H9 (cell line): ENCODE measurements at regions not wholly inside any gene's neighbourhood (a gene's known extent, or its start where the extent isn't known, plus 50 kb on each side); places are given as distances from the start of the nearest gene placed in this dataset.

Experiments
- DNase-seq: peaks from one replicate; pipeline ENCODE4 v3.0.0-alpha.2; 2017
- H2AFZ ChIP-seq: one replicate; pipeline ENCODE4 v1.6.1; 2013; ENCODE audit warnings: mild to moderate bottlenecking, low read length, control low read depth, moderate library complexity
- H2AK5ac ChIP-seq: 2 replicates; pipeline ENCODE4 v1.6.1; 2013; ENCODE audit warnings: low read length, control low read depth, mixed read lengths; ENCODE audit not compliant: insufficient read length
- H2BK120ac ChIP-seq: one replicate; pipeline ENCODE4 v1.6.1; 2013; ENCODE audit warnings: low read depth, mild to moderate bottlenecking, low read length, control low read depth, inconsistent platforms; ENCODE audit not compliant: poor library complexity, severe bottlenecking
- H2BK12ac ChIP-seq: 2 replicates; pipeline ENCODE4 v1.6.1; 2013; ENCODE audit warnings: low read length, control low read depth, mixed read lengths, low read depth; ENCODE audit not compliant: insufficient read length
- H2BK15ac ChIP-seq: 2 replicates; pipeline ENCODE4 v1.6.1; 2013; ENCODE audit warnings: low read depth, low read length, control low read depth
- H2BK20ac ChIP-seq: one replicate; pipeline ENCODE4 v1.6.1; 2013; ENCODE audit warnings: low read depth, mild to moderate bottlenecking, low read length, control low read depth, inconsistent platforms; ENCODE audit not compliant: poor library complexity, severe bottlenecking
- H2BK5ac ChIP-seq: 2 replicates; pipeline ENCODE4 v1.6.1; 2013; ENCODE audit warnings: low read length, control low read depth, mixed read lengths; ENCODE audit not compliant: insufficient read length
- H3K14ac ChIP-seq: 2 replicates; pipeline ENCODE4 v1.6.1; 2013; ENCODE audit warnings: low read length, control low read depth; ENCODE audit not compliant: insufficient read depth
- H3K18ac ChIP-seq: 2 replicates; pipeline ENCODE4 v1.6.1; 2013; ENCODE audit warnings: low read depth, mild to moderate bottlenecking, mixed read lengths, low read length, control low read depth; ENCODE audit not compliant: insufficient read length
- H3K23ac ChIP-seq: 2 replicates; pipeline ENCODE4 v1.6.1; 2013; ENCODE audit warnings: low read length, control low read depth, mixed read lengths, low read depth; ENCODE audit not compliant: insufficient read length
- H3K23me2 ChIP-seq: 2 replicates; pipeline ENCODE4 v1.6.1; 2013; ENCODE audit warnings: low read depth, mild to moderate bottlenecking, mixed read lengths, low read length, control low read depth; ENCODE audit not compliant: insufficient read length, poor library complexity, severe bottlenecking
- H3K27ac ChIP-seq: 2 replicates; pipeline ENCODE4 v1.5.1; 2013; ENCODE audit warnings: low read length, control low read depth, mixed read lengths, low read depth; ENCODE audit not compliant: insufficient read length
- H3K27me3 ChIP-seq: 2 replicates; pipeline ENCODE4 v1.6.1; 2013; ENCODE audit warnings: low read length, control low read depth, inconsistent platforms; ENCODE audit not compliant: insufficient read depth
- H3K4ac ChIP-seq: 2 replicates; pipeline ENCODE4 v1.6.1; 2013; ENCODE audit warnings: low read depth, mild to moderate bottlenecking, control low read depth, inconsistent platforms, low read length, moderate library complexity
- H3K4me1 ChIP-seq: 2 replicates; pipeline ENCODE4 v1.6.1; 2013; ENCODE audit warnings: low read length, control low read depth, inconsistent platforms; ENCODE audit not compliant: insufficient read depth
- H3K4me2 ChIP-seq: 2 replicates; pipeline ENCODE4 v1.6.1; 2013; ENCODE audit warnings: low read length, control low read depth, mixed read lengths; ENCODE audit not compliant: insufficient read length, insufficient read depth
- H3K56ac ChIP-seq: 2 replicates; pipeline ENCODE4 v1.6.1; 2013; ENCODE audit warnings: low read depth, mild to moderate bottlenecking, mixed read lengths, low read length, control low read depth; ENCODE audit not compliant: insufficient read length
- H3K79me1 ChIP-seq: 2 replicates; pipeline ENCODE4 v1.6.1; 2013; ENCODE audit warnings: low read depth, mild to moderate bottlenecking, moderate library complexity, low read length, control low read depth, inconsistent platforms; ENCODE audit not compliant: insufficient read depth, poor library complexity, severe bottlenecking
- H3K79me2 ChIP-seq: 2 replicates; pipeline ENCODE4 v1.6.1; 2013; ENCODE audit warnings: low read length, control low read depth, inconsistent platforms; ENCODE audit not compliant: insufficient read depth
- H3K9ac ChIP-seq: 2 replicates; pipeline ENCODE4 v1.6.1; 2013; ENCODE audit warnings: low read length, control low read depth, mixed read lengths; ENCODE audit not compliant: insufficient read length; ENCODE audit errors: extremely low read depth
- H3K9me3 ChIP-seq: one replicate; pipeline ENCODE4 v1.6.1; 2013; ENCODE audit warnings: low read depth, low read length, inconsistent platforms; ENCODE audit not compliant: control insufficient read depth
- H3T11ph ChIP-seq: one replicate; pipeline ENCODE4 v1.6.1; 2013; ENCODE audit warnings: mild to moderate bottlenecking, low read length, control low read depth, inconsistent platforms
- H4K20me1 ChIP-seq: one replicate; pipeline ENCODE4 v1.6.1; 2013; ENCODE audit not compliant: control insufficient read depth, insufficient read length, insufficient read depth
- H4K5ac ChIP-seq: 2 replicates; pipeline ENCODE4 v1.6.1; 2013; ENCODE audit warnings: low read depth, mild to moderate bottlenecking, mixed read lengths, low read length, control low read depth; ENCODE audit not compliant: insufficient read length
- H4K8ac ChIP-seq: replicated peaks from 2 replicates; pipeline ENCODE4 v1.6.1; 2013; ENCODE audit warnings: low read length, control low read depth, mixed read lengths, low read depth; ENCODE audit not compliant: insufficient read length
- H4K91ac ChIP-seq: 2 replicates; pipeline ENCODE4 v1.6.1; 2013; ENCODE audit warnings: low read depth, mild to moderate bottlenecking, moderate library complexity, mixed read lengths, low read length, control low read depth; ENCODE audit not compliant: insufficient read length
- H3K27ac Mint-ChIP-seq, 3 experiments: 2 replicates in 2 of 3; 3 replicates in 1 of 3; pipeline ENCODE4 v1.8.0; 2020 to 2021; ENCODE audit warnings: mixed read lengths in 3 of 3, mild to moderate bottlenecking in 1 of 3, moderate library complexity in 1 of 3
- H3K27me3 Mint-ChIP-seq: 2 replicates; pipeline ENCODE4 v1.8.0; 2021; ENCODE audit warnings: low read depth, mild to moderate bottlenecking, moderate library complexity, mixed read lengths
- H3K36me3 Mint-ChIP-seq, 3 experiments: 2 replicates in 2 of 3; 3 replicates in 1 of 3; pipeline ENCODE4 v1.8.0; 2020 to 2021; ENCODE audit warnings: low read depth in 3 of 3, mixed read lengths in 3 of 3; ENCODE audit not compliant: insufficient read depth in 1 of 3
- H3K4me1 Mint-ChIP-seq, 2 experiments: 2 replicates each; pipeline ENCODE4 v1.8.0; 2020; ENCODE audit warnings: mixed read lengths in 2 of 2
- H3K4me3 Mint-ChIP-seq, 2 experiments: 2 replicates in 1 of 2; 3 replicates in 1 of 2; pipeline ENCODE4 v1.8.0; 2020 to 2021; ENCODE audit warnings: mild to moderate bottlenecking in 2 of 2, mixed read lengths in 2 of 2, moderate library complexity in 1 of 2
- H3K9me3 Mint-ChIP-seq, 2 experiments: 2 replicates in 1 of 2; 3 replicates in 1 of 2; pipeline ENCODE4 v1.8.0; 2020; ENCODE audit warnings: mild to moderate bottlenecking in 2 of 2, mixed read lengths in 2 of 2, moderate library complexity in 1 of 2
- WGBS: extraction: QIAGEN DNeasy Blood & Tissue Kit; methylation state at CpG from one replicate; pipeline ENCODE4 v1.1.7; 2013; ENCODE audit warnings: missing lambda C conversion rate, low lambda C conversion rate, mixed read lengths; ENCODE audit not compliant: insufficient read length; ENCODE audit errors: extremely low coverage; 5-methylcytosine and 5-hydroxymethylcytosine counted together
- TF ChIP-seq, protein P1 (sequence below): fragments of 200-600 bp; sonication (generic); conservative IDR thresholded peaks from 3 replicates; pipeline ENCODE4 v1.8.0; 2021; ENCODE audit warnings: antibody characterized with exemption, mild to moderate bottlenecking

DNA sequence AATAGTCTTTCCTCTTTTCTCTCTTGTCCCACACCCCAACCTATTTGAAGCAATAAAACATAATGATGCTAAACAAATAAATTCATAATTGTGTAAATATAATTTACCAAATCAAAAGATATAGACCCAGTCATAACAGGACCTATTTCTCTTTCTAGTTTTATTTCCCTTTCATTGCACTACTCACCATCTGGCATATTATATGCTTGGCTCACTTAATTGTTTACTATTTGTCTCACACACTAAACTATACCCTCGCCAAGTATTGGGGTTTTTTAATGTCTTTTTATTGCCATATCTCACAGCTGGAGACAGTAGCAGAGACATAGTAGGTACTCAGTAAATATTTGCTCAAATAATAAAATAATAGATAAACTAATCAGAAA lies 597.5 kb upstream of the PCDH15 start:
- Histone ChIP-seq H3T11ph (no peak overlapping the region), H3K18ac (no peak overlapping the region), H2BK5ac (no peak overlapping the region), H3K23me2 (no peaks in the 10 kb centered on the region), H3K4me2 (no peak overlapping the region), H4K20me1 (no peaks in the 10 kb centered on the region), H3K79me2 (no peaks in the 10 kb centered on the region), H3K23ac (no peak overlapping the region), H3K9me3 (no peaks in the 10 kb centered on the region), H2BK15ac (no peak overlapping the region), H4K8ac (no peak overlapping the region), H2BK120ac (no peak overlapping the region), H2BK12ac (no peak overlapping the region), H3K79me1 (no peaks in the 10 kb centered on the region), H2AFZ (no peak overlapping the region), H3K4ac (no peak overlapping the region), H3K27ac (no peak overlapping the region), H2AK5ac (no peak overlapping the region), H3K9ac (no peak overlapping the region), H3K4me1 (no peaks in the 10 kb centered on the region), H4K91ac (no peak overlapping the region), H3K56ac (no peak overlapping the region), H3K27me3 (no peaks in the 10 kb centered on the region), H2BK20ac (no peak overlapping the region), H4K5ac (no peak overlapping the region), H3K14ac (no peak overlapping the region)
- WGBS, result no CpG with 5 or more reads among the region's 1 CpG
- Mint-ChIP-seq H3K27ac (no peak overlapping the region), H3K4me3 (no peak overlapping the region), H3K27me3 (no peaks in the 10 kb centered on the region), H3K9me3 (no peaks in the 10 kb centered on the region), H3K36me3 (no peaks in the 10 kb centered on the region), H3K4me1 (peaks cover 9 to 16% of the 10 kb centered on the region in 2 experiments)
- TF ChIP-seq, protein P1, sequence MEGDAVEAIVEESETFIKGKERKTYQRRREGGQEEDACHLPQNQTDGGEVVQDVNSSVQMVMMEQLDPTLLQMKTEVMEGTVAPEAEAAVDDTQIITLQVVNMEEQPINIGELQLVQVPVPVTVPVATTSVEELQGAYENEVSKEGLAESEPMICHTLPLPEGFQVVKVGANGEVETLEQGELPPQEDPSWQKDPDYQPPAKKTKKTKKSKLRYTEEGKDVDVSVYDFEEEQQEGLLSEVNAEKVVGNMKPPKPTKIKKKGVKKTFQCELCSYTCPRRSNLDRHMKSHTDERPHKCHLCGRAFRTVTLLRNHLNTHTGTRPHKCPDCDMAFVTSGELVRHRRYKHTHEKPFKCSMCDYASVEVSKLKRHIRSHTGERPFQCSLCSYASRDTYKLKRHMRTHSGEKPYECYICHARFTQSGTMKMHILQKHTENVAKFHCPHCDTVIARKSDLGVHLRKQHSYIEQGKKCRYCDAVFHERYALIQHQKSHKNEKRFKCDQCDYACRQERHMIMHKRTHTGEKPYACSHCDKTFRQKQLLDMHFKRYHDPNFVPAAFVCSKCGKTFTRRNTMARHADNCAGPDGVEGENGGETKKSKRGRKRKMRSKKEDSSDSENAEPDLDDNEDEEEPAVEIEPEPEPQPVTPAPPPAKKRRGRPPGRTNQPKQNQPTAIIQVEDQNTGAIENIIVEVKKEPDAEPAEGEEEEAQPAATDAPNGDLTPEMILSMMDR, result no peak
- no peak for DNase-seq
